Hepatocyte (in vitro differentiated cells): ENCODE measurements at regions not wholly inside any gene's neighbourhood (a gene's known extent, or its start where the extent isn't known, plus 50 kb on each side); places are given as distances from the start of the nearest gene placed in this dataset.
"Not testable (repeated sequence)": the region's sequence is repeated elsewhere in the genome, so short reads cannot be mapped to it uniquely, and the experiment has no call there.

ENCODE experiments used
- DNase-seq: peaks from one replicate; pipeline ENCODE4 v3.0.0-alpha.2; 2016; ENCODE audit warnings: low spot score
- H2AFZ ChIP-seq: fragments of 200-600 bp; sonication (generic); 2 replicates; pipeline ENCODE4 v1.6.0; 2016; ENCODE audit warnings: antibody characterized with exemption, mild to moderate bottlenecking
- H3K27ac ChIP-seq: fragments of 200-600 bp; sonication (generic); 2 replicates; pipeline ENCODE4 v1.5.1; 2016; ENCODE audit warnings: mild to moderate bottlenecking
- H3K27me3 ChIP-seq: fragments of 200-600 bp; sonication (generic); 2 replicates; pipeline ENCODE4 v1.6.1; 2016
- H3K36me3 ChIP-seq: fragments of 200-600 bp; sonication (generic); replicated peaks from 2 replicates; pipeline ENCODE4 v1.5.1; 2016; ENCODE audit warnings: low read depth; ENCODE audit not compliant: insufficient read depth
- H3K4me1 ChIP-seq: fragments of 200-600 bp; sonication (generic); 2 replicates; pipeline ENCODE4 v1.5.1; 2016; ENCODE audit warnings: mild to moderate bottlenecking, moderate library complexity; ENCODE audit not compliant: insufficient read depth
- H3K4me2 ChIP-seq: fragments of 200-600 bp; sonication (generic); 2 replicates; pipeline ENCODE4 v1.6.0; 2016
- H3K4me3 ChIP-seq: fragments of 200-600 bp; sonication (generic); 2 replicates; pipeline ENCODE4 v1.5.1; 2016; ENCODE audit warnings: mild to moderate bottlenecking
- H3K79me2 ChIP-seq: fragments of 200-600 bp; sonication (generic); 2 replicates; pipeline ENCODE4 v1.6.0; 2017; ENCODE audit warnings: mild to moderate bottlenecking
- H3K9me2 ChIP-seq: fragments of 200-600 bp; sonication (generic); replicated peaks from 2 replicates; pipeline ENCODE4 v1.6.0; 2017; ENCODE audit warnings: mild to moderate bottlenecking; ENCODE audit not compliant: insufficient read depth
- H3K9me3 ChIP-seq: fragments of 200-600 bp; sonication (generic); 2 replicates; pipeline ENCODE4 v1.5.1; 2016; ENCODE audit warnings: low read depth, mild to moderate bottlenecking
- H4K20me1 ChIP-seq: fragments of 200-600 bp; sonication (generic); 2 replicates; pipeline ENCODE4 v1.6.0; 2016; ENCODE audit warnings: mild to moderate bottlenecking; ENCODE audit not compliant: insufficient read depth, poor library complexity, severe bottlenecking
- CTCF ChIP-seq: fragments of 200-600 bp; sonication (generic); IDR thresholded peaks from 2 replicates; pipeline ENCODE4 v1.5.1; 2016; ENCODE audit warnings: antibody characterized with exemption, mild to moderate bottlenecking; ENCODE audit not compliant: poor library complexity
- EZH2 ChIP-seq: fragments of 200-600 bp; sonication (generic); IDR thresholded peaks from 2 replicates; pipeline ENCODE4 v1.6.1; 2016; ENCODE audit warnings: antibody characterized with exemption, mild to moderate bottlenecking, borderline replicate concordance
- EZH2phosphoT487 ChIP-seq: fragments of 200-600 bp; sonication (generic); IDR thresholded peaks from one replicate; pipeline ENCODE4 v1.6.1; 2018; ENCODE audit warnings: antibody characterized with exemption, mild to moderate bottlenecking, low read depth, moderate library complexity; ENCODE audit not compliant: unreplicated experiment, severe bottlenecking
- WGBS: methylation state at CpG from one replicate; pipeline ENCODE4 v1.1.6; 2016; ENCODE audit warnings: low lambda C conversion rate; ENCODE audit errors: missing lambda C conversion rate; 5-methylcytosine and 5-hydroxymethylcytosine counted together

- no peak for TF ChIP-seq CTCF
- no peak for TF ChIP-seq EZH2
- no peak for TF ChIP-seq EZH2phosphoT487
- Histone ChIP-seq H3K27me3 (no peaks in the 10 kb centered on the region), H3K9me2 (no peaks in the 10 kb centered on the region)
Measured at GRCh38 chr2:58756336-58756735, 515.2 kb upstream of the FANCL start.

DNA sequence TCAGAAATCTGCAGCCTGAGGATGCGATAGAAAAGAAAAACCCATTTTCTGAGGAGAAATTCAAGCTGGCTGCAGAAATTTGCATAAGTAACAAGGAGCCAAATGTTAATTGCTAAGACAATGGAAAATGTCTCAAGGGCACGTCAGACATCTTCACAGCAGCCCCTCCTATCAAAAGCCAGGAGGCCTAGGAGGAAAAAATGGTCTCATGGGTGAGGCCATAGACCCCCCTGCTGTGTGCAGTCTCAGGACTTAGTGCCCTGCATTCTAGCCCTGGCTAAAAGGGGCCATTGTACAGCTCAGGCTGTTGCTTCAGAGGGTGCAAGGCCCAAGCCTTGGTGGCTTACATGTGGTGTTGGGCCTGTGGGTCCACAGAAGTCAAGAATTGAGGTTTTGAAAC is 511.4 kb upstream of the FANCL start:
- not testable (repeated sequence) for H3K4me1 ChIP-seq, H3K4me2 ChIP-seq, H3K79me2 ChIP-seq, DNase-seq, H3K36me3 ChIP-seq, H3K9me3 ChIP-seq, H3K4me3 ChIP-seq, H3K27me3 ChIP-seq, H3K9me2 ChIP-seq, H4K20me1 ChIP-seq, H3K27ac ChIP-seq, H2AFZ ChIP-seq
- WGBS = 73% methylated on average over 2 of the region's 2 CpGs

More at GRCh38 chr2:58756336-58756735, 515.2 kb upstream of the FANCL start:
- no peak for DNase-seq
- Histone ChIP-seq H2AFZ (no peak overlapping the region), H3K36me3 (no peaks in the 10 kb centered on the region), H3K4me3 (no peak overlapping the region), H3K4me2 (no peak overlapping the region), H3K27ac (no peak overlapping the region), H4K20me1 (no peaks in the 10 kb centered on the region), H3K4me1 (no peaks in the 10 kb centered on the region), H3K9me3 (no peaks in the 10 kb centered on the region), H3K79me2 (no peaks in the 10 kb centered on the region)
- 80% methylated on average over 2 of the region's 2 CpGs for WGBS

- 90% methylated on average over 3 of the region's 3 CpGs for WGBS
- not testable (repeated sequence) for H3K27me3 ChIP-seq
Measured at GRCh38 chr2:58751676-58752075, 510.6 kb upstream of the FANCL start.

DNA sequence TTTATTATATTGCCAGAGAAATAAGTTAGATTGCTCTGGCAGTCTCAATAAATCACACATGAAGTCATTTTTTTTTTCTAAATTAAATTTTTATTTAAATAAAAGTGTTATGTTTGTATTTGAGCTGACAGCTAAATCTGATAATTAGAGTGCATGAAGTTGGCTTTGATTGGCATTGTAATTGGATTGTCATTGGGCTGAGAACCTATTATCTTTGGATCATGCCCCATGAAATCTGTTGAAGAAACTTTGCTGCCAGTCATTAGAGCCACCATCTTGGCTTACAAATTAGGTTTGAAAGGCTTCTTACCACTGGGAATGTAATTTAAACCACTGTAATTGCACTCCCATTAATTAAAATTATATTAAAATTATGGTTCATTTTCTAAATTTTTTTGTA is 507.9 kb upstream of the FANCL start:
- Histone ChIP-seq H3K9me3 (no peaks in the 10 kb centered on the region), H3K9me2 (no peaks in the 10 kb centered on the region), H3K4me3 (no peak overlapping the region), H3K4me2 (no peak overlapping the region), H4K20me1 (no peaks in the 10 kb centered on the region), H2AFZ (no peak overlapping the region), H3K36me3 (no peaks in the 10 kb centered on the region), H3K27me3 (no peaks in the 10 kb centered on the region), H3K27ac (no peak overlapping the region), H3K4me1 (no peaks in the 10 kb centered on the region), H3K79me2 (no peaks in the 10 kb centered on the region)
- TF ChIP-seq EZH2phosphoT487 (no peak), EZH2 (no peak), CTCF (no peak)
- DNase-seq = no peak

More at GRCh38 chr2:58751676-58752075, 510.6 kb upstream of the FANCL start:
- H3K9me3 ChIP-seq, DNase-seq, H3K4me1 ChIP-seq, H3K9me2 ChIP-seq, H4K20me1 ChIP-seq, H3K79me2 ChIP-seq, H3K27ac ChIP-seq, H3K36me3 ChIP-seq, H2AFZ ChIP-seq, H3K4me3 ChIP-seq, H3K4me2 ChIP-seq: not testable (repeated sequence)

DNA sequence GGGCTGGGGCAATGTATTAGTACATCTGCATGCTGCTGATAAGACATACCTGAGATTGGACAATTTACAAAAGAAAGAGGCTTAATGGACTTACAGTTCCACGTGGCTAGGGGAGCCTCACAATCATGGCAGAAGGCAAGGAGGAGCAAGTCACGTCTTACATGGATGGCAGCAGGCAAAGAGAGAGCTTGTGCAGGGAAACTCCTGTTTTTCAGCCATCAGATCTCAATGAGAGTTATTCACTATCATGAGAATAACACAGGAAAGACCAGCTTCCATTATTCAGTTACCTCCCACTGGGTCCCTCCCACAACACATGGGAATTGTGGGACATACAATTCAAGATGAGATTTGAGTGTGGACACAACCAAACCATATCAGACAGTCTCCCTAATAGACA is 504.2 kb upstream of the FANCL start:
- H3K4me1 ChIP-seq, H3K79me2 ChIP-seq, H3K4me3 ChIP-seq, H3K27me3 ChIP-seq, H3K9me3 ChIP-seq, H2AFZ ChIP-seq, H3K9me2 ChIP-seq, H3K4me2 ChIP-seq, H4K20me1 ChIP-seq, H3K36me3 ChIP-seq, H3K27ac ChIP-seq, DNase-seq: not testable (repeated sequence)
- 83% methylated on average over 2 of the region's 2 CpGs for WGBS
